HG02759 (cell line): ENCODE measurements at regions not wholly inside any gene's neighbourhood (a gene's known extent, or its start where the extent isn't known, plus 50 kb on each side); places are given as distances from the start of the nearest gene placed in this dataset.
A peak's percentile ranks its signal among the peaks of the same experiment; 100 is the strongest.

Source experiments
- ATAC-seq: cut with Tn5 transposase; IDR thresholded peaks from one replicate; pipeline ENCODE4 v1.9.1; 2021; ENCODE audit warnings: mild to moderate bottlenecking, moderate library complexity; ENCODE audit not compliant: unreplicated experiment

DNA sequence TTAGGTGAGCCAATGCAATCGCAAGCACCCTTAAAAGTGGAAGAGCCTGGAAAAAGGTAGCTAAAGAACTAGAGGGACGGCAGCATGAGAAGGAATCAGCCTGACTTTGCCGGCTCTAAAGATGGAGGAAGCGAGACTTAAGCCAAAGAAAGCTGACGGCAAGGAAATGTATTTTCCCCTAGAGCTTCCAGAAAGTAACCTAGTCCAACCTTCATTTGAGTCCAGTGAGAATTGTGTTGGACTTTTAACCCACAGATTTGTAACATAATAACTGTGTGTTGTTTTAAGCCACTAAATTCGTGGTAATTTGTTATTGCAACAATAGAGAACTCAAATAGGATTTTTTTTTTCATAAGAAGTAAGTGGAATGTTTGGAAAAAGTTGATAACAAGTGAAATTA lies 212.7 kb upstream of the C1QTNF7 start:
- no peak for ATAC-seq

DNA sequence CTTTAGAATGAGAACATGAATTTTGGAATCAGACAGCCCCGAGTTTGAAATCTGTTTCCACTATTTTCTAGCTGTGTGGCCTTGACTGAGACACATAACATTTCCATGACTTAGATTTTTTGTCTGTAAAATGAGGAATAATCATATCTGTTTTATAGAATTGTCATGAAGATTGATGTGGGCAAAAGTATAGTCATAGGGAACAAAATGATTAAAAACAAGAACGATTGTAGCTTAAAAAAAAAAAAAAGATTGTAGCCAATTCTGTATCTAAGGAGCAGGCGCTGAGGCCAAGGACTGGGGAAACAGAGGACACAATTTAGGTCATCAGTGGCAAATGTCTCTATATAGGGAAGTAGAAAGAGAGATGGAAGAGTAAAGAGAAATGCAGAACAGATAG lies 201.6 kb upstream of the C1QTNF7 start:
- no peak for ATAC-seq

DNA sequence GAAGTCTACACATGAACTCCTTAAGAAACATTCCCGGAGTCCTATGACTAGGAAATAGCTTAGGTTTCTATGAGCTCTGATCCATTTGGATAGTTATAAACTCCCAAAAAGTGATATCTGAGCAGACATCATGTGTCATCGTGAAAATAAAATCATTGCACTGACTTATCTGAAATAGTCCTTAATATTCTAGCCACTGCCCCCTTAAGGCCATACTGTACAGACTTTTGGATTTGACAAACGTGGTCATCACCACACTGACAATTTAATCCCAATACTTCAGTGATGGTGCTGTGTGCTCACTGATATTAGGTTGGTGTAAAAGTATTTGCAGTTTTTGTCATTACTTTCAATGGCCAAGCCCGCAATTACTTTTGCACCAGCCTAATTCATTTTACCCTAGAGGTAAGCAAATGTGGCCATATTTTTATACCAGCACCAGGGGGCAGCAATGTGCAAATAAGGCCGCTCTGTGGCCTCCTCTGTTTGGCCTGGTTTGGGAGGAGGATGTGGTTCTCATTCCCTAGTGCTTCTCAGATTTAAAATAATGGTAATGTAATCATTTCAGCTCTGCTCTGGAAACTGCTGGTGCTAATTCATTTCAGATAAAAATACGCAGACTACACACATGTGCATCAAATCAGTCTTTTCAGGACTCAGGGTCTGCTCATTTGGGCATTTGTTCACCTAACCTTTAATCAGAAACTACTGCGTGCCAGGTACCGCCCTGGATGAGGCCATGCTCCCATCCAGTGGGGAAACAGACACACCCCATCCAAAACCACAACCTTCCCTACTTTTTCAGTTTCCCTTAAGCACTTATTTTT lies 196.4 kb upstream of the C1QTNF7 start:
- ATAC-seq: peak; percentile 88

DNA sequence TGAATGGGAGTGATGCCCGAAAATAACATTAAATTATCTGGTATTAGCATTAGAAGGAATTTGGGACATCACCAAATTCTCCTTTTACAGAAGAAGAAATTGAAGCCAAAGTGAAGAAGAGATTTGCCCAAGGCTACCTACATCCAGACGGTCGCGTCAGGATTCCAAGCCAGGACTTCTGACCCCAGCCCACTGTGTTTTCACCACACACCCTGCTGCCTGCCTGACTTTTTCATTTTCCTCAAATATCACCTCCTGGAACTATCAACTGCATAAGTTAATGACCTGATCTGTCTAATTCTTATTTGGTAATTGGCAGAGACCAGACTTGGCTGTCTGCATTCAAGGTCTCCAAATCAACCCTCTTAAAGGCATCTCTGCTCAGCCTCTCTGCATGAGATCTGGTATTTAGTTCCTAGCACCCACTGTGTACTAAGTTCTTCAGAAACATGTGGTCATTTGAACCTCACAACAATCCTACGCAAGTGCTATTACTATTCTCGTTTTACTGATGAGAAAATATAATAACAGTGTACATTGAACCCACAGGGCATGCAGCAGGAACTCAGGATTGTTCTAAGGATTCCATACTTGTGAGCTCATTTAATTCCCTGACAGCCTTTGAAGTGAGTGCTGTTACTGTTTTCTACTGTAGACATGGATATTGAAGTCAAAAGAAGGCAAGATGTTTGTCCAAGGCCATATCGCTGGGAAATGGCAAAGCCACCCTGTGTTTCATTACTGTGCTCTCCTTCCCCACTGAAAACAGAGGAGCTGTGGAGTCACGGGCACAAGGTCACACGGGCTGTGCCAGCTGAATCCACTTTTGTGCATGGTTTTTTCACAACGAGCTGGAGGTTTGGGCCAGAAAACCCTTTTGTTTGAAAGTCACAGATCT lies 195.2 kb upstream of the C1QTNF7 start:
- no peak for ATAC-seq

DNA sequence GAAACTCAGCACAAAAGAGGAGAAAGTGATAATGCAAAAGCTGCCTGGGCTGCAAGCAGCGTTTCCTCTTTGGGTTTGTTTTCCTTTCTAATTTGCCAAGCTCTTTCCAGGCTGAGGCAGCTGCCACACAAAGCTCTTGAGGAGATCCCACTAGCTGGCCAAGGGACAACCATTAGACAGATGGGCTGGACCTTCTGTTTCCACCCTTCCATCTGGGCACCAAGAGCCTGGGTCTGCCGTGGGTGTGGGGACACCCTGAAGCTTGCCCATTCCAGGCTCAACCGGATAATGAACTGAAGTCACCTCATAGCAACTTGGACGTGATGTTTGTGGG lies 194.6 kb upstream of the C1QTNF7 start:
- no peak for ATAC-seq

DNA sequence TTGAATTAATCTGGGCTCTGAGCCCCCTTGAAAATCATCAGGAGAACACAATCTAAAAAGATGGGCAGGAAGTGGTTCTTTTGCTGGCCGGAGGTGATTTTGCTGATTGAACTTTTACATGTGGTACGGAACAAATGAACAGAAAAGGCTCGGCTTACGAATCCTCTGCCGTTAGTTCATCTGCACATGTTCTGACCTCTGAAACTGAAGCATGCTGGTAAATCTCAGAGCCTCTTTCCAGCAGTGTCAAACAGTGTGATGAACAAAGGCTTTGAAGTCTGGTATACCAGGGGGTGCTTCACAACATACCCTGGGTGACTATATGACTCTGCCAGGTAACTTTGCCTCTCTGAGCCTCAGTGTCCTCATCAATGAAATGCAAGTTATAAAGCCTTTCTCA lies 194.2 kb upstream of the C1QTNF7 start:
- no peak for ATAC-seq

DNA sequence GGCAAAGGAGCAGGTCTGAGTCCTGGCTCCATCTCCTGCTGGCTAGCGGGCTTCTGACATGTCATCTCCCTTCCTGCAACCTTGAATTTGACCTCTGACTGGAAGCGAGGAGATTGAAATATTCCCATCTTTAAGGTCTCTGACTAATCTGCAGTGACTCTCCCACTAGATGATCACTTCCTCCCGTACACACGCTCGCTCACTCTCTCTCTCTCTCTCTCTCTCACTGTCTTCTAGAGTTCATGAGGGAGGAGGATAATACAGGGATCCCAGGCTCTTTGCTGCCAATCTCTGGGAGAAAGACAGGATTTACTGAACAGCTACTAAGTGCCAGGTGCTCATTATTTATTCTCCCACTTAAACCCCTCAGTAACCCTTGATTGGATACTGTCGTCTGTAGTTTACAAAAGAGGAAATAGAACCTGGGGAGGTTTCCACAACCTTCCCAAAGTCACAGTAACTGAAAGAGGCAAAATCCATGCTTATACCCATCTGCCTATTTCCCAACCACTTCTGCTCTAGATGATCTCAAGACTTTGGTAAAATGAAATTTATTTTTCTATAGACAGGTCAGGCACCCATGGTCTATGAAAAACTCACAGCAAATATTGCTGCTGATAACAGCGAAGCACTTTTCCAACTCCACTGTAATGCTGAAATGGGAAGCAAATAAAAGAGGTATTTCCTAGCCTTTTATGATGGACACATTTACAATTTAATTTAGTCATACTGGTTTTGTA lies 193.5 kb upstream of the C1QTNF7 start:
- no peak for ATAC-seq

DNA sequence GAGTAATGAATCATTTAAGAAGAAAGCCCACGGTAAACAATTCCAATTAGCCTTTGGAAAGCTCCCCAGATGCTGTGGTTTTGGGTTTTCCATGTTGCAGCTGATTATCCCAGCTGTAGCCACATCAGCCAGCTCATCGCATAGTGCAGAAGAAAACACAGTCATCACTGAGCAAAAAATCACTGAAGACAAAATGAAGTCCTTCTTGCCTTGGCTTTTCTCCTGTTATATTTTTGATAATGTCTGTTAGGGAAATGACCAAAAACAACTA lies 193.0 kb upstream of the C1QTNF7 start:
- no peak for ATAC-seq

DNA sequence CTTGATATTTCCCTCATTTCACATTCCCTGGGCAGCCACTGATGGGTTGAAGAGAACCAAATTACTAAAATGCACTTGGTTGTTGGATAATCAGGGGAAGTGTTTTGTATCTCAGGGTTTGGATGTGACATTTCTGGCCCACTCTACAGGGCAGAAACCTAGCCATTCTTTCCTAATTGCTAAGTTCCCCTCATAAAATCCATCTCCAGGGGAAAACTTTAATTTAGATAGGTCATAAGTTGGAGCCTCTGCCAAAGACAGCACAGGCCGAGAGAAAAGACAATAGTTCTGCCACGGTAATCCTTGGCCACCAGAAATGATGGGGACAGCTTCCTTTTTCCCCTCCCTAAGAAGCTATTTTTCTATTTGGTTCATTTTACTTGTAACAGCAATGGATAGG lies 192.7 kb upstream of the C1QTNF7 start:
- no peak for ATAC-seq

DNA sequence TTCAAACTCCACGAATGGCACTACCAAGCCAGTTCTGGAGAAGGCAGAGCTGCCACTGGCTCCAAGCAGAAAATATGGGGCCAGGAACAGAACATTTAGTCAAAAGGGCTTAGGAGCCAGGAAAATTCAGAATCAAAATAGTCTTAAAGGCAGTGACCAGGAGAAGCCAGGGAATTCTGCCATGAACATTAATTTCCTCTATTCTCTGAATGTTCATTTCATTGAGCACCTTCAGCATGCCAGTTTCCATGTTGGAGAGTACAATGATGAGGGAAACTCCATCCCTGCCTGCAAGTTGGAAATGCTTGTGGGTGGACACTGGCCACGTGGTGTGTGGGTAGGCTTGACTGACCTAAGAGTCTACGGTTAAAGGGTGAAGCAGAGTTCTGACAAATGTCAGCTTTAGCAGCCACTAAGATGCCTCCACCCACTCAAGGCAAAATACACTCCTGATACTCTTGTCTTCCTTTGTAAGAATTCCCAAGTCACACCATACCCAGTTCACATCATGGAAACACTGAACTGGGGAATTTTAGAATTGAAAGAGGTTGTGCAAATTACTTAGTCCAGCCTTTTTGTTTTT lies 190.1 kb upstream of the C1QTNF7 start:
- ATAC-seq: no peak

DNA sequence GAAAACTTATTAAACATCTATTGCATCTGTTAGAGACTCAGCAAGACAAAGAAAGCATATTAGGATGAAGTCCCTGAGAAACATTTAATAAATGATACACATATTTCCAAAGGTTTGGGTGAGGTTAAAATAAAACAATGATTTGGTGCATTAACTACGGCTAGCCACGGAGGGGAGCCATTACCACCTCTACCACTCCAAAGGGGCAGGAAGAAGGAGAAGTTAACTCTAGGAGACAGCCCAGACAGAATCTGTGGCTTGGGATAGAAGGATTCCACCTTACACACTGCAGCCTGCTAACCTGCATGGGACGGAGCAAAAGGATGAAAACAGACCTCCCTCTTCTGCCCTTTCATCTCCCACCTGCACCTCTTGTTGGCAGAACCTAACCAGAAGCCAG lies 189.1 kb upstream of the C1QTNF7 start:
- ATAC-seq: peak; percentile 58

DNA sequence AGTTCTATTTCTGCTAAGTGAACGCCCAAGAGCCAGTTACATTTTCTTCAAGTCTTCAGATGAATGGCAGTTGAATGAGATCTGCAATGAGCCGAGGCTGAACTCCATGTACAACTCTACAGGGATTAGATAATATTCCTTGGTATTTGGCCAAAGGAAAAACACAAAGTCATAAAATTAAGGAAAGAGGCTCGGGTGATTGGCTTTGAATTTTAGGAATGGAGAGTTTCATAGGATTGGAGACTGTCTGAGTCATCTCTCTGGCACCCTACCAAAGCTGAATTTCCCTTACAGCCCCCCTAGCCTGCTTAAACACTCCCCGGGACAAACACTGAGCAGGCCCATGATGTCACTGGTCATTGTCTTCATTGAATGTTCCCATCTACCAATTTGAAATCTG lies 188.0 kb upstream of the C1QTNF7 start:
- ATAC-seq: no peak

DNA sequence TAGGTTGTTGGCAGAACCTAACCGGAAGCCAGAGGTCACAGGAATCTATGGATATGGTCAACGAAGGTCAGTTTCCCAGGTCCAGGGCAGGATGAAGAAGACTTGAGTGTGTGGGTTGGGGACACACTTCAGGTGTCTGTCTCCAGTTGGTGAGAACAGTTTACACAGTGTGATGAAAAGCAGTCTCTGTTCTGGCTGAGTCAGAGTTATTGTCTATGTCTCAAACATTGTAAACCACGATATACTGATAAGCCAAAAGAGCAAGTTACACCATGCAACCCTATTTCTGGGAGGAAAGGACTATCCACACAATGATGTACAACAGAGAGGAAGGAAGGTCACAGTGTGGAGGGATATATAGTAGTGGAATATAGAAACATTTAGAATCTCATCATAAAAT lies 187.1 kb upstream of the C1QTNF7 start:
- ATAC-seq: no peak

DNA sequence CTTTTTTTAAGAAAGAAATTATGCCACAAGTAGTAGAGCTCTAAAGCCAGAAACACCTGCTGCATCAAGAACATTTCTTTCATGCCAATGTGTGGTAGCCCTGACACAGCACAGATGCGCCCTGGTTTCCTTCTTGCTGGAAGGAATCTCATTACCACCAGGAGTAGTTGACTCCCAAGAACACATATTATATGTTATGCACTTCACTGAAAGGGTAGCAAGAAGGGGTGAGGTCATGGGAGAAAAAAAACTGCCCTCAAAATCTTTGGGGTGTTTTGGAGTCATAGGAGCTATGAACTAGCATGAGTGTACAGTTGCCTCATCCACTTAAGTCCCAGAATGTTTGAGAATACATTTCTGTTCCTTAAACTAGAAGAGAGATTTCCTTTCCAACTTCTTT lies 185.8 kb upstream of the C1QTNF7 start:
- ATAC-seq: no peak

DNA sequence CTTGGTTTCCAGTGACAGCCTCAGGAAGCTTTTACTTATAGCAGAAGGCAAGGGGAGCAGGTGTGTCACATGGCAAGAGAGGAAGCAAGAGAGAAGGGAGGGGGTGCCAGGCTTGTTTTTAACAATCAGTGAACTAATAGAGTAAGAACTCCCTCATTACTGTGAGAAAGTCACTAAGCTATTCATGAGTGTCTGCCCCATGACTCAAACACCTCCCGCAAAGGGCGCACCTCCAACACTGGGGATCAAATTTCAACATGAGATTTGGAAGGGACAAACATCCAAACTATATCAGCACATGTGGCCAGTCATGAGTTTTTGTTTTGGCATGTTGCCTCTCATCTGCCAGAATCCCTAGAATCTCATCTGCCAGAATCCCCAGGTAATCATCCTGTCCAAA lies 183.5 kb upstream of the C1QTNF7 start:
- ATAC-seq: no peak

DNA sequence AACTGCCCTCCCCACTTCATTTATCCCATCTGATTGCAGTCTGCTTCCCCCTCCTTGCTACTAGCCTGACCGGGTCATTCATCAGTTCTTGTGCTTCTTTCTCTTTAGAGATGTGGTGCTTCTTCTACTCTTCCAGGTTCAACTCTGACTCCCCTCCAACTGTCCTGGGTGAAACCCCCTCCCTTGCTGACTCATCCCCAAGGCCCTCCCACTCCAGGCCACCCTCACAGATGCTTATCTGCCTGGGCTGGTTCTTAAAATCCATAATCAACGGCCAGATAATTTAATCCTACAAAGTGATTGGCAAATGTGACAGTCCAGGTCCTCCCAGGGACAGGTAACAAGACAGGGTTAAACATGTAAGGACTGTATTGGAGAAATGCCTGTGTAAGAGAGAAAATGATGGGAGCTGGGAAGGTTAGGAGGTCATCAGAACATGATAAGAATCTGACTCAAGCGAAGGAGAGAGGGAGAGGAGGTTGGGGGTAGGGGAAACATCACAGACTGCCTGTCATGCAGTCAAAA lies 182.8 kb upstream of the C1QTNF7 start:
- no peak for ATAC-seq

DNA sequence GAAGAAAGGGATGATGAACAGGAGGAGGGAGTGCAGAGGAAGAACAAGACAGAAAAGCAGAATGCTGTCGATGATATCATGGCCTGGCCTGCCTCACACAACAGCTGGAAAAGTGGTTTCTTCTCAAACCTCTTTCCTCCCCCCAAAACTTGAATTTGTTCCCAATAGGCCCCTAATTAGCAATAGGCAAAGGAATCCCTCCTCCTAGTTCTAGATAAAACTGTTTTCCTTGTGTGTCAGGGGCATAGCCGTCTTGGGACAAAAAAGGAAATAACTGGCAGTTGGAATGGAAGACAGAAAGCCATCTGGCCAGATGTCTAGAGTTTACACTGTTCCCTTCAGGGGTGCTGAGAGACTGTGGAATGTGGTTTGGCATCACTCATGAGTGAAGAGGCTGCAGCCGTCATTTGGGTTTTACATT lies 177.8 kb upstream of the C1QTNF7 start:
- no peak for ATAC-seq

DNA sequence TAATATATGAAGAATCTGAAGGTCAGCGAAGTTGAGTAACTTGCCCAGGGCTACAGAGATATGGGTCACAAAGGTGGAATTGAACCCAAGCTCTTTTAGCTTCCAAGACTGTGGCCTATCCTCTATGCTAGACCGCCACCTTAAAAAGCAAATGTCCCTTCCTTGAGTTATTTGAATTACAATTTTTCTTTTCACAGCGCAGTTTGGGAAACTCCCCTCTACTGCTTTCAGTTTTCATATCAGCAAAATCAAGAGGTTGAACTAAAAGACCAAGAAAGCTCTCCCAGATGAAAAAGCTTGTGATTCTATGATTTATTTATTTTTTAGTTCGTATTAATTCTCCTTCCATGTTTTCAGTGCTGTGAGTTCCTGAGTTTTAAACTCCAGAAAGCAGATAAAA lies 174.5 kb upstream of the C1QTNF7 start:
- peak; percentile 84 for ATAC-seq

DNA sequence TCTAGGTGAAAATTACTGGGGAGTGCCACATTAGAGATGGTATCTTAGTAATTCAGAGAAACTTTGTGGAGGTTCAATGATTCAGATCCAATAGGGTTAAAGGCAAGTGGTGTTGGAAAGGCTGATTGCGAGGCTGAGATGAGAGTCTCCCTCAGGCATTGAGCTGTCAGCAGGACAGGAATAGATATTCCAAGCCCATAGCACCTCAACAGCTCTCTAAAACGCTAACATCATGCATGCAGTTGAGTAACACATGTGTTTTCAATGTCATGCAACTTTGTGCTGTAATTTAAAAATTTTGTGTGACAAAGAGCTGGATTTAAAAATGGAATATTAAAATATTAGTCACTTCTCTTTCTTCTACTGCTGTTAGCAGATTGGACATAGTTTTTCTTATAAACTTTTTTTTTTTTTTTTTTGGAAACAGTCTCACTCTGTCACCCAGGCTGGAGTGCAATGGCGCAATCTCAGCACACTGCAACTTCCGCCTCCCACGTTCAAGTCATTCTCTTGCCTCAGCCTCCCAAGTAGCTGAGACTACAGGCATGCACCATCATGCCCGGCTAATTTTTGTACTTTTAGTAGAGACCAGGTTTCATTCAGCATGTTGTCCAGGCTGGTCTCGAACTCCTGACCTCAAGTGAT lies 173.5 kb upstream of the C1QTNF7 start:
- no peak for ATAC-seq

DNA sequence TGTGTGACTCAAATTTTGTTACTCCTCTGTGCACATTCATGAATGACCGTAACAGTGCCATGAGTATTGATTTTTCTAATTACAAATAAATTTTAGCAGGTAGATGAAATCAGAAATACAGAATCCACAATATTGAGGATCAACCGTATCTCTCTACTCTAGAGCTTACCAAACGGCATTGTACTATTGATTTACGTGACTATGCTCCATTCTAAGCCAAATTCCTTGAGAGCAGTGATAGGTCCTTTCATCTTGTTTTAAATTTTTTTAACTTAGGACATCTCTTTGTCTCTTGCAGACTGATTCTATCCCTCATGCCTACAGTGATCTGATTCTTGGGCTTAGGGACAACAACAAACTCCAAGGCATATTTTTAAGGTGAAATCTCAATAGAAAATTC lies 172.3 kb upstream of the C1QTNF7 start:
- no peak for ATAC-seq

DNA sequence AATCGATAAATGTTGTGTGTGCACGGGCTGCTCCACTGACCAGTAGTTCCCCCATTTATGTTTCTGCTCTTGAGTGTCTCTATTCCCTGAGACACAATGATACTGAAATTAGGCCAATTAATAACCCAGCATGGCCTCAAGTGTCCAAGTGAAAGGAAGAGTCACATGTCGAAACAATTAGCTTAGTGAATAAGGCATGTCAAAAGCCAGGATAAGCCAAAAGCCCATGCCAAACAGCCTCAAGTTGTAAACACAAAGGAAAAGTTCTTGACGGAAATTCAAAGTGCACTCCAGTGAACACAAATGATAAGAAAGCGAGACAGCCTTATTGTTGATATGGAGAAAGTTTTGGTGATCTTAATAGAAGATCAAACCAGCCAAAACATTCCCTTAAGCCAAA lies 167.1 kb upstream of the C1QTNF7 start:
- no peak for ATAC-seq
